Epithelial cell of prostate (primary cell): ENCODE measurements at regions not wholly inside any gene's neighbourhood (a gene's known extent, or its start where the extent isn't known, plus 50 kb on each side); places are given as distances from the start of the nearest gene placed in this dataset.

Source experiments
- DNase-seq: peaks from one replicate; pipeline ENCODE4 v3.0.0-alpha.2; 2011; ENCODE audit warnings: low read depth, low spot score
- H3K27ac ChIP-seq: fragments of 450-650 bp; 2 replicates; pipeline ENCODE4 v1.5.1; 2017; ENCODE audit warnings: mild to moderate bottlenecking

DNA sequence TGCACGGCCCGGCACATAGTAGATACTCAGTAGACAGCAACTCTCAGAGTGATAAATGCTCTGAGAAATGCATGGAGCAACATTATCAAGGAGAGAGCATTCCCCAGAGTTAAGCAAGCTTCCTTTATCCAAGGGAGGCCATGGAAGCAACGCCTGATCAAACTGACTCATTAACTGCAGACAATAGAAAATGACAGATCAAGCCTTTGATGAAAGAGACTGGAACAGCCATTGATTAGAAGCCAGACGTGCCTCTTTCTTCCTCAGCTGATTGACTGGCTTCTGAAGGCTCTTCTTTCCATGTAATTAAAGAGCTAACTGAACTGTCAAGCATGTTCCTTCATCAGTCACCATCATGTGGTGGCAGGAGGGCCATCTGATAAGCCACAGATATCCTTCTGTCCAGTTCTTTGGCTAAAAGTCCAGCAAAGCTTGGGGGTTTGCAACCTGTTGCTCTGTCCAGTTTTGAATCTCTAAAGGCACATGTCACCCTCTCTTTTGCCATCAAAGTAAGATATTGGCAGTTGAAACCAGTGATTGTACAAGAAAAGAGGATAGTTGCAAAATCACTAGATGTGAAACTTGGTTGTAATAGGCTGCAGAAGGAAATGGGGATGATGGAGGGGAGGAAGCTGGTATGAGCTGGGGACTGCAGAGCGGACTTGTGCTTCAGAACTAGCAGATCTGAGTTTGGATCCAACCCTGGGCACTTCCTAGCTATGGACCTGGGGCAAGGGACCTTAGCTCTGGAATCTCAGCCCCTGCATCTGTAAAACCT is 188.0 kb downstream of the HAPSTR1 start:
- no peak overlapping the region for H3K27ac ChIP-seq
- DNase-seq: no peak

DNA sequence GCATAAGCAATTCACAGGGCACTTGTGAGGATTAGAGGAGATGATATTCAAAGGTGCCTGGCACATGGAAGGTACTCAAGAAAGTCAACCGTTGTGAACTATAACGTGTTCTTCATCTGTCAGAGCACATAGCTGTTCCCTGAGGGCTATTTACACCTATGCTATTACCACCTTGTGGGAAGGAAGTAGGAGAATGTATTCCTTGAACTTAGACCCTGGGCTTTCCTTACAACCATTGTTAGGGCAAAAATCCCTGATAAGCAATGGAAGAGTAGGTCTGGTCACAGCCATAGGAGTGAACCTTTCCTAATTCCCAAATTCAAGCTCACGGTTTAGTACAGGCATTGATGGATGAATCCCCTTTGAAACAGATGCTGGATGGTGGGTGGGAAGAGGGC is 188.6 kb downstream of the HAPSTR1 start:
- H3K27ac ChIP-seq: no peak overlapping the region
- no peak for DNase-seq

DNA sequence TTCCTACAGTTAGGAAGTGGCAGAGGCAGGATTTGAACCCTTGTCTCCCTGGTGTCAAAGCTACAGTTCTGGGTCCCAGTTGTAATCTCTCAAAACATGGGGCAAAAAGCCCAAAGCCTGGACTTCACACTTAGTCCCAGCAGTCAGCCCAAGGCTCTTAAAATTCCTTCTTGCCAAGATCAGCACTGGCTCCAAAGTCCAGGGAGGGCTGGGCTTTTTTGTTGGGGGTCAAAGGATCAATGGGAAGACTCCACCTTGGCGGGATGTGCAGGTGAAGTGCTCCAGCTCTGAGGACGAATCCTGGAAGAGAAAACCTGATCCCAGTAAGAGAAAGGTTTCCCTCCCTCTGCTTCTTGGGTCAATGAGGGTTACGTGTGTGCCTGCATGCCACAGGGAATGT is 195.5 kb downstream of the HAPSTR1 start:
- no peak overlapping the region for H3K27ac ChIP-seq
- DNase-seq: no peak

DNA sequence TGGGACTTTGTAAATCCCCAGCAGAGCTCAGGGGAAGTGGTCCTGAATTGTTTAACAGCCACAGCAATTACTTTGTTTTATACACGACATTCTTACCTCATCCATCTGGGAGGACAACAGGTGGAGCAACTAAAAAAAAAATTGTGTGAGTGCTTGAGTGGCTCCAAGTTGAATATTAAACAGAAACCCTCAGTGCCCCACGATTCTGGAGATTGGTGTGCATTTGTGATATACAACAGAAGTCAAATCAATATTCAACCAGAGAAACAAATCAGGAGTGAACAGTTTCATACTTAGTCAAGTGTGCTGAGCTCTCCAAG is 204.8 kb downstream of the HAPSTR1 start:
- no peak for DNase-seq
- H3K27ac ChIP-seq: no peak overlapping the region

DNA sequence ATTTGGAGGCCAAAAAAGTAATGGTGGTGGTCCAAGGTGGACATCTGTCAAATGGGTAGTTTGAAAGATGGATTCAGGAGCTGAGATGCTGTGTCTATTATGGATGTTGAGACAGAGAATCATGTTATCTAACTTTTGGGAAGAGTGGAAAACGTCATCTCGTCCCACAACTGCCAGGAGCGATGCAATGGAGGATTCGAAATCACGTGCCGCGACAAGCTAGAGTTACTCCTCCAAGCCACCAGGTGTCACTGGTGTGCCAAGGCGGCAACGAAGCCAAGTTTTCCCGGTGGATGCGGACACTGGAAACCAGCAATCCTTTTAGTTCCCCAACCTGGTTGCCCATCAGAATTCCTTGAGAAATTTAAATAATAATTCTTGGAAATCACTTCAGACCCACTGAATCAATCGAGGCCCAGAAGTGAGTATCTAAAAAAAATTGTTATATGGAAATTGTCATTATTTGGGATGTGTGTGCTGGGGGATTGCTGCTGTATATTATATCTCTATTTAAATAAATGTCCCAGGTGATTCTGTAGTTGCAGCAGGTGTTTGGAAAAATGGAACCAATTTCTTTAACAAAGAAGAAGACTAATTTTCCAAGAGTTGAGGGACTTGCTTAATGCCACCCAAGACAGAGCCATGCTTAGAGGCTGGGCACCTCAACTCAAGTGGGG is 206.1 kb downstream of the HAPSTR1 start:
- H3K27ac ChIP-seq: no peak overlapping the region
- no peak for DNase-seq

DNA sequence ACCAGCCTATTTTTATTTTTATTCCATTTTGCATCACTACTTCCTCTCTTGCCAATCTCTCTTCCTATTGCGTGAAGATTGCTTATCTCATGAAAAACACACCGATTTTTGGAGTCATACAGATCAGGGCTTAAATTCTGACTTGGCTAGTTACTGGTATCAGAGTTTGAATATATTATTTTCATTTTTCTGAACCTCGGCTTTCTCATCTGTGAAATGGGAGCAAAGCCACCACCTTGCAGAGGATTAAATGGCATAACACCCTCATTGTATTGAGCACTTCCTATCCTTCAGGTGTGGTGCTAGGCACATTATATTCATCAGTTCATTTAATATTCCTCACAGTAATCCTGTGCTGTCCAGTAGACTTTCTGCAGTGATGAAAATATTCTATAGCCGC is 208.8 kb downstream of the HAPSTR1 start:
- DNase-seq: no peak
- H3K27ac ChIP-seq: no peak overlapping the region

DNA sequence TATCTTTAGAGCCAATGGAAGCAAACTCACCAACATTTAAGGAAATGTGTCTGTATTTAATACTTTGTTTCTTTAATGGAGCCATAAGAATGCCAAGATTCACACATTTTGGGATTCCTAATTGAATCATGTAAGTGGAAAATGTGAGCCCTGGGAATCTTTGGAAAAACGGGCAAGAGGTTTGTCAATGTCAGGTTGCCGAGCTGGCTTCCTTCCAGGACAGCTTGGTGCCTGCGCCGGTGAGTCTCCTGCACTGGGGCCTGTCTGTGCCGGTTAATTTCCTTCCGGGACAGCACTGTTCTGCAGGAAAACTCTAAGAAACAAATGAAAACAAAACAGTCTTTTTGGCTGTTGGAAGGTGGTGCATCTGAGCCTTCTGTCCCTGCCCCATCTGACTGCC is 210.6 kb downstream of the HAPSTR1 start:
- DNase-seq: no peak
- no peak overlapping the region for H3K27ac ChIP-seq

DNA sequence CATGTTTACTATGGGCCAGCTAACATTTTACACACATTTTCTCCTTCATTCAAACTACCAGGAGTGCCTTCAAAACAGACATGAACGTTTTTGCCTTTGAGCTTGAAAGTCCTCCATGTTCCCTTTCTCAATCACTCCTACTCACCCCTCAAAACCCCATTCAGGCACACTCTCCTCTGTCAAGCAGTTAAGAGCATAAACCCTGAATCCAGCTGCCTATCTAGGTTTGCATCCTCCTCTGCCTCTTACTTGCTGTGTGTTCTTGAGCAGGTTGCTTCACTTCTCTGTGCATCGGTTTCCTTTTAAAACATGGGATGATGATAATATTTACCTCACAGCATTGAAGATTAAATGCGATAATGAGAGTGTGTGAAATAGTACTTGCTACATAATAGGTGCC is 215.3 kb downstream of the HAPSTR1 start:
- DNase-seq: no peak
- no peak overlapping the region for H3K27ac ChIP-seq

DNA sequence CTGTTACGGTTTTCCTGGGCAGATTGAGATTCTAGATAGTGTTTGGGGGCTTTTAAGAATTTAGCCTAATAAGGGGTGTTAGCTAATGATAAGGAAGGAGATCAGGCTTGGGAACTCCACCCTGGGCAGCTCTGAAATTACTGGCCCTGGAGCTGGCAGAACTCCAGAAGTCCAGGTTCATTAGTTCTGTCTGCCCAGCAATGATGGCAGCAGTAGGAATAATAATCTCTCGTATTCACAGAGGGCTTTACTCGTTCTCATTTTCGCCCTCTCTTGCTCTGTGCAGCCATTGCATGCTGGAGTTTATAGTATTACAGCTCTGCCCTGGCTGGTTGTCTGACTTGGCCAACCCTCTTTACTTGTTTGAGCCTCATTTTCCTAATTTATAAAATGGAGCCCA is 216.0 kb downstream of the HAPSTR1 start:
- H3K27ac ChIP-seq: no peak overlapping the region

DNA sequence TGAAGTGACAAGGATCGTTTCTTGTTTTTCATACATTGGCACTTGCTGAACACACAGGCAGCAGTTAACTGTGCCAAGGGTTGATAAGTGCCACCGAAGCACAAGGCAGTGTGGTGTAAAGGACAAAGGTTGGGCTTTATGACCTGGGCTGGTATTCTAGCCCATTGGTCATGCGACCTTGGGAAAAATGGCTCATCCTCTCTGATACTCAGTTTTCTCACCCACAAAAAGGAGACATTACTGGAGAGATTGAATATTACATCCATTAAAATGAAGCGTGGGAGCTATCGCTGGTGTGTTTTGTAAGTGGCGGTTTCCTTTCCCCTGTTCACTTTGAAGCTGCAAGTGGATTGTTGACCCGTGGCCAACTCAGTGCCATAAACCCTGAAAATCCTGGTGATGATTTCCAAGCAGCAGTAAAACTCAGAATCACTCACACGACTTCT is 216.9 kb downstream of the HAPSTR1 start:
- DNase-seq: no peak
- H3K27ac ChIP-seq: no peak overlapping the region

More for the DNA sequence above, 216.0 kb downstream of the HAPSTR1 start:
- DNase-seq: no peak

DNA sequence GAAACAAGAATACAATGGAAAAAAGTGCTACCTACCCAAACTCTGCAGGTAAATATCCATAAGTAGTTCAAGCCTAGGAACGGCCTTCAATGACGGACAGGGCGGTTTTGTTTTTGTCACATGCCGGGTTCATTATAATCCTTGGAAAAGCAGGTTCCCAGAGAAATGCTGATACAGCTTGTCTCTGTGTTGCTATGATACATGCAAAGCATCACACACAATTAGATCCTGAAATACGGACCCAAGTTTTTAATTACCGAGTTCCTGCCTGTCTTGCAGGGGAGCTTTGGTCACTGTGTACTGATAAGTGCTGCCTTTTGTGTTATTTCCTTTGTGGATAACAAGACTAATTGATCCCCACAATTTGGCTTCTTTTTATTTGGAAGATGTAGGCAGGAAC is 217.4 kb downstream of the HAPSTR1 start:
- no peak overlapping the region for H3K27ac ChIP-seq
- no peak for DNase-seq

DNA sequence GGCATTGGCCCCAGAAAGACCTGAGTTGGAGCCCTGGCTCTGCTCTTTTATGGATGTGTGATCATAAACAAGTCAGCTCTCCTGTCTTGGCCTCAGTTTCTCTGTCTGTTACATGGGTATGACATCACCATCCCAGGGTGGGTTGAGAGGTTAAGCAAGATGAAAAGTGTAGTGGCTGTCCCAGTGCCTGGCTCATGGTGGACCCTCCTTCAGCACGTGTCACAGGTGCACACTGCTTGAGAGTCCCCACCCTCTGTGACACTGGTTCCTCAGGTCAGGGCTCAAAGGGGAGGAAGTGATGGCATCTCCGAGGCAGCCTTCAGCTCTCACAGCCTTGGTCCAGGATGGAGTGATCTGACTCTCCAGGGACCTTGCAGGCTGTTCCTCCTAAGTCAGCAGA is 218.4 kb downstream of the HAPSTR1 start:
- DNase-seq: no peak
- no peak overlapping the region for H3K27ac ChIP-seq

DNA sequence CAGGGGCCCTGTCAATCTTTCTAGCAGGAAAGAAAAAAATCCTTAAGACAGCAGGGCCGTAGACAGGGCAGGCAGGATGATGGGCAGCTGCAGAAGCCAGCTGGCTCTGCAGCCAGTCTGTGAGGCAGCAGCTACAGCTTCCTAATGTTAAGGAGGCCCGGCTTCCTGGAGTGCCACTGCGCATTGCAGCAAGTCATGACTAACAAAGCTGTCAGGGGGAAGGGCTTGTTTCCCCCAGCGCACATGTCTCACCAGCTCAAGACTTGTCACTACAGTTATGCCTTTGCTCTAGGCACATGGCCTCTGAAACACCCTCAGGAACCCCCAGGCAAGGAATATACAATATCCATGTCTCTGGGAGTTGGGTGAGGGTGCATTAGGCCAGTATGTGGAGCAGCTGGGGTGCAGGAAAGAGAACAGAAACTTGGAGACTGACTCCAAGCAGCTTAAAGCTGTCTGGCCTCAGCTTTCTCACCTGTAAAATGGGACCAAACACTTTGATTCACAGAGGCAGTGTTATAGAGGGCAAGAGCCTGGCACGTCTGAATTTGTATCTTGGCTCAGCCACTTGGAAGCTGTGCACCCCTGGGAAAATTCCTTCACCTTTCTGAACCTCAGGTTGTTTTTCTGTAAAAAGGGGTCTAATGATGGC is 220.0 kb downstream of the HAPSTR1 start:
- DNase-seq: peak; percentile 31
- H3K27ac ChIP-seq: no peak overlapping the region

DNA sequence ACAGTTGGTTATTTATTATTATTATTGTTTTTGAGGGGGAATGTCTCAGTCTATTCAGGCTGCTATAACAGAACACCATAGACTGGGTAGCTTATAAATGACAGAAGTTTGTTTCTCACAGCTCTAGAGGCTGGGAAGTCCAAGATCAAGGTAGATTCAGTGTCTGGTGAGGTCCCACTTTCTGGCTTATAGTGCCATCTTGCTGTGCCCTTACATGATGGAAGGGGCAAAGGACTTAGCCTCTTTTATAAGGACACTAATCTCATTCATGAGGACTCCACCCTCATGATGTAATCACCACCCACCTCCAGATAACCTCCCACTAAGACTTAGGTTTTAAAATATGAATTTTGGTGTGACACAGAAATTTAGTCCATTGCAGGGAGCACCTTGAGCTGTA is 224.6 kb downstream of the HAPSTR1 start:
- no peak overlapping the region for H3K27ac ChIP-seq
- DNase-seq: no peak

DNA sequence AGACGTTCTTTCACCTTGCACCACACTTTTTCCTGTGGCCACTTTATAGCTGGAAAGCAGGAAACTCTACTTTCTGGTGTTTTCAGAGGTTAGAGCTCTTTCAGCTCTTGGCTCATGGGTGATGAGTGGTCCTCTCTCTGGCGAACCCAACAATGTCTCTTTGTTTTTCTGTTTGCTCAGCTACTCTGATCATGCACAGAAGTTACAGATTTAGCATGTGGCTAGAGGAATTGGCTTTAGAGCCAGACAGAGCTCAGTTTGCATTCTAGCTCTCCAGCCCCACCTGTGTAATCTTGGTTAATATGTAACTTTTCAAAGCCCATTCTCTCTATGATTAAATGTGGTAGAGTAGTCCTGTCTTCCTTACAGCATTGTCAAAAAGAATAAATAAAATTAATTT is 225.2 kb downstream of the HAPSTR1 start:
- DNase-seq: no peak
- no peak overlapping the region for H3K27ac ChIP-seq

DNA sequence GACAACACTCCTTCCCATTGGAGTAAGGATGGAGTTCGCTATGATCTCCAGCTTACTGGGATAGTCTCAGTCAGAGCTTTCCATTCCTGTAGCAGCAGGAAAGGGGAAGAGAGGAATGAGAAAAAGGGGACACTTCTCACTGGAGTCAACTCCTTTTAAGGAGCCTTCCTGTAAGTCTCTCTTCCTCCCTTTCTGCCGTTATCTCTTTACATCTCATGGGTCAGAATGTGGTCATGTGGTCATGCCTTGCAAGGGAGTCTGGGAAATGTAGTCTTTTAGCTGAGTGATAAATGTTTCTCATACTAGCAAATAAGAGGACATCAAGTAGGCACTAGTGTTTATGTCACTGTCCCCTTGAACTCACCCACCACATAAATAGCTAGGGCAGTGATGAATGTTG is 227.3 kb downstream of the HAPSTR1 start:
- no peak overlapping the region for H3K27ac ChIP-seq

DNA sequence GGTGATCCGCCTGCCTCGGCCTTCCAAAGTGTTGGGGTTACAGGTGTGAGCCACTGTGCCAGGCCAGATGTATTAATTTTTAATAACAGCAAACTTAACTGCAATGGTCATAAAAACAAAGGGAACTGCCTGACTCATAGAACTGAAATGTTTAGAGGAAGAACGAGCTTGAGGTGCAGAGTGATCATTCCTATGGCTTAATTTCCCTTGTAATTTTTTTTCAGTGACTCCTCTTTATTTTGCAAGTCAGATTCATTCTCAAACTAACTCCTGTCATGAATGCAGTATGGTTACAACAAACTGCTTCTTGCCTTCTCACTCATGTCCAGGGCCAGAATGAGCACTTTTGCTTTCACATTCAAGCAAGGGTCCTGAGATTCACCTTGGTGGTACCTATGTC is 231.3 kb downstream of the HAPSTR1 start:
- peak; percentile 29 for DNase-seq
- H3K27ac ChIP-seq: peak overlapping the region; percentile 52

More for the DNA sequence above, 227.3 kb downstream of the HAPSTR1 start:
- no peak for DNase-seq

DNA sequence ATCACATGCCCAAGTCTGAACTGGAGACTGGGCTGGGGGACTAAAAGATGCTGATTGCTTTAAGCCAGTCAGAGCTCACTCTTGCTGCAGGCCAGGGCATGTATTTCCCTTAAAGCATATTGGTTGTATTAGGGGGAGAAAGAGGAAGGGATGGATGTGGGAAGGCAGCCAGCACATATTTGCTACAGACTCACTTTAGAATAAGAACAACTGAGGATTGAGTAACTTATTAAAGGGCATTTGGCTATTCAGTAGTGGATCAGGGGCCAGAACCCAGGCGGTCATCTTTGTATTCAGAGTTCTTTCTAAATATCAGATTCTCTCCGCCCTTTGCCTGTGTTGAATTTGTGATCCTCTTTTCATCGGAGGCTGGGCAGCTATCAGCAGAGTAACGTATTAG is 231.7 kb downstream of the HAPSTR1 start:
- peak overlapping the region; percentile 52 for H3K27ac ChIP-seq
- DNase-seq: no peak

DNA sequence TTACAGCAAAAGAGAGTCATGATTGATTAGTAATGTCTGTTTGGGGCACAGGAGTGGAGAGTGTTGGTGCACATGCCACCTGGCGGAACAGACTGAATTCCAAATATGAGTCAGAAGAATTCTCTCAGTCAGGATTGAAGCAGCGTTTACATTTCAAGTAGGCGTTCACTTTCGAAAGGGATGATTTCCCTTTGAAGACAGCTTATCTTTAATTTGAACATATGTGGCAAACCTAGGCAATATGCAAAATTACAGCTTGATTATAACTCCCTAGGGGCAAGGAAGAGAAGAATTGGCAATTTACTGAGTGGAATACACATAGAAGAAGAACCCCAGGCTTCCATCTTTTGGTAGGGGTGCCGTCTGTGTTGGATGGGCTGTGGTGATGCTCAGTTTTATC is 235.8 kb downstream of the HAPSTR1 start:
- no peak overlapping the region for H3K27ac ChIP-seq
- no peak for DNase-seq

DNA sequence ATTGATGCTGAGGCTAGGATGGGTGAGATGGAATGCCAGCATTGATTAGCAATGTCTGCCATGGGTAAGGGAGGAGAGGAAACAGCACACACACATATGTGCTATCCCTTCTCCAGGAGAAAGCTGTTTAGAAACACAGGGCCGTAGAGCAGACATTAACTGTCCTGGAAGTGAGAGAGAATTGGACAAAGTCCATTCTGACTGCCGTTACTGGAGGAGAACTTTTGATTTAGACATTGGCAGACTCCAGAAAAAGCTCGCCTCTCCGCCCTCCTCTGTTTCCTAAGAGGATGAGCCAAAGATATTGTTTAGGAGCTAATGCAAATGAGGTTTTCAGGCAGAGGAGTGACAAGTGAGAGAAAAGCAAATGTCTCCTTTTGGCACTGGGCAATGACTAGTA is 237.0 kb downstream of the HAPSTR1 start:
- DNase-seq: no peak
- no peak overlapping the region for H3K27ac ChIP-seq

DNA sequence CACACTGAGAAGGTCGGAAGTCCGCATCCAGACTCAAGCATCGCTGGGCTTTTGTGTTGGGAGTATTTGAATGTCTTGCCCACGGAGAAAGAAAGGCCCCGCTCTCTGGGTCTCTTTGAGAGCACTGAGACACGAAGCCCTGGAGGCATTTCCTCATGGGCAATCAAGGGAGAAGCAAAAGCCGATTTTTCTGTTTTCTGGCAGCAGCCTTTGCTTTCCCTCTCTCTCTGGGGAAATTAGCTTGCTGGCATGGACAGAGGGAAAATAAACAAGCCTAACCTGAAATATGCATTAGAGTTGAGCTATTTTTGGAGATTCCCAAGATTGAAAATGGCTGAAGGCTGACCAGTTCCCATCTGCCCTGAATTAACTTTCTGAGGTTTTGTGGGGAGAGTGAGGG is 238.7 kb downstream of the HAPSTR1 start:
- H3K27ac ChIP-seq: no peak overlapping the region
- no peak for DNase-seq

DNA sequence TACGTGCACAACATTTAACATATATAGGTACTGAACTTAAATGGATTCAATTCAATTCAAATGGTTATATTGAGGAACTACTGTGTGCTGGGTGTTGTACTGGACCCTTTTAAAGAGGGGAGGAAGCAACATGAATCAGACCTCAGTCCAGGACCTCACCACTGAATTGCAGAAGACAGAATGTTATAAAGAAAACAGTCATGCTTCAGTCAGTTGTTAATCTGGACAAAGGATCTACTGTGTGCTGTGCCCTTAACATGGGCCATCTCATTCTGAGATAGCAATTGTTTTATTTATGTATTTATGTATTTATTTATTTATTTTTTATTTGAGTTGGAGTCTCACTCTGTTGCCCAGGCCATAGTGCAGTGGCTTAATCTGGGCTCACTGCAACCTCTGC is 240.1 kb downstream of the HAPSTR1 start:
- no peak overlapping the region for H3K27ac ChIP-seq
- DNase-seq: no peak
